H1 (cell line): ENCODE measurements at regions not wholly inside any gene's neighbourhood (a gene's known extent, or its start where the extent isn't known, plus 50 kb on each side); places are given as distances from the start of the nearest gene placed in this dataset.

Experiments
- ATF2 ChIP-seq: IDR thresholded peaks from 2 replicates; pipeline ENCODE4 v1.6.1; 2012; ENCODE audit warnings: low read length, inconsistent platforms
- BCL11A ChIP-seq, 2 experiments: IDR thresholded peaks; one replicate each; pipeline ENCODE4 v1.6.1; 2011; ENCODE audit warnings: low read depth in 2 of 2, low read length in 2 of 2, mild to moderate bottlenecking in 2 of 2
- EGR1 ChIP-seq: IDR thresholded peaks from 2 replicates; pipeline ENCODE4 v1.6.1; 2011; ENCODE audit warnings: low read depth, low read length, borderline replicate concordance
- FOSL1 ChIP-seq: IDR thresholded peaks from 2 replicates; pipeline ENCODE4 v1.6.1; 2011; ENCODE audit warnings: mild to moderate bottlenecking, low read depth, low read length, moderate library complexity; ENCODE audit not compliant: insufficient read depth
- HDAC6 ChIP-seq: IDR thresholded peaks from one replicate; pipeline ENCODE4 v1.7.1; 2012; ENCODE audit warnings: low read depth, mild to moderate bottlenecking, inconsistent platforms, low read length, moderate library complexity
- RBBP5 ChIP-seq: IDR thresholded peaks from 2 replicates; pipeline ENCODE4 v1.7.1; 2012; ENCODE audit warnings: low read depth, mild to moderate bottlenecking, inconsistent platforms, low read length, moderate library complexity, borderline replicate concordance
- RXRA ChIP-seq: IDR thresholded peaks from 2 replicates; pipeline ENCODE4 v1.6.1; 2011; ENCODE audit warnings: low read depth, mild to moderate bottlenecking, low read length, moderate library complexity; ENCODE audit not compliant: insufficient read depth
- SIN3A ChIP-seq, 2 experiments: IDR thresholded peaks in 1 of 2; conservative IDR thresholded peaks in 1 of 2; 2 replicates each; pipeline ENCODE4 v1.6.1; 2011 to 2012; ENCODE audit warnings: low read length in 2 of 2, improper control_type of control experiment in 1 of 2, low read depth in 1 of 2, mild to moderate bottlenecking in 1 of 2
- SIRT6 ChIP-seq: IDR thresholded peaks from one replicate; pipeline ENCODE4 v1.7.1; 2012; ENCODE audit warnings: low read length, inconsistent platforms
- SP4 ChIP-seq: IDR thresholded peaks from 2 replicates; pipeline ENCODE4 v1.6.1; 2012; ENCODE audit warnings: low read length, inconsistent platforms
- YY1 ChIP-seq: IDR thresholded peaks from 2 replicates; pipeline ENCODE4 v1.6.1; 2011; ENCODE audit warnings: low read depth, mild to moderate bottlenecking, low read length
- ZNF274 ChIP-seq: IDR thresholded peaks from 2 replicates; pipeline ENCODE4 v1.7.0; 2012; ENCODE audit warnings: low read length, borderline replicate concordance; ENCODE audit errors: extremely low read depth

DNA sequence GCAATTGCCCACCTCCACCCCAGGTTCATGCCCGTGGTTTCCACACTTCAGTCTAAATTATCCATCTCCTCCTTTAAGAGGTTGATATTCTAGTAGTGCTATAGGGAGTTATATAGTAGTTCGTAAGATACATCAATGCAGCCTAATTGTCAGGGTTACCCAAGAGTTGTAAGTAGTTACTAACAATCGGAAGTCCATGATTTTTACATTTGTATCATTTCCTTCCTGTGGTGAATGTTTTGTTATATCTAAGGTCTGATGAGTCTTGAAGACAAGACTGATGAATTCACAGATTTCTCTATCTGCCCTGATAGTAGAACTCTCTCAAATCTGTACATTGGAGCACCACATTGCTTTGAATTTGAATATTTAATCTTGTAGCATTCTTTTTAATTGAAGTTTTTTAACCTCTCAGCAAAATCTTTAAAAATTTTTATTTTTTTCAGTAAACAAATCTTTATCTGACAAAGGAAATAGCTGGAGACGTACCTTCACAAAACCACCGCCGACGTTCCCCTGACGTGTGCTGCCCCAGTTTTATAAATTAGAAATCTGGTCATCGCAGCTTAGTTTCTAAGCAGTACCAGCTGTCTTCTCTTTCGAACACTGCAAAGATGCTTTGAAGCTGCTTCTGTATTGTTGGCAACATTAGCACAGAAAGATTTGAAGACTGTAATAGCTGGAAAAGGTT lies 264.5 kb downstream of the SOCS6 start (continued):
- TF ChIP-seq ATF2 (no peak), SP4 (no peak), FOSL1 (no peak), ZNF274 (no peak), BCL11A (IDR thresholded peaks at IDR 0.05; ENCODE audit: low read depth in 2 of 2, low read length in 2 of 2) (no peak), RXRA (no peak), YY1 (no peak), EGR1 (no peak), HDAC6 (no peak), SIRT6 (no peak), RBBP5 (no peak), SIN3A (conservative IDR thresholded peaks at IDR 0.05 in 1 of 2, IDR thresholded peaks at IDR 0.05 in 1 of 2; ENCODE audit: low read depth in 1 of 2, low read length in 2 of 2) (no peak)
